CD8-positive, alpha-beta memory T cell (primary cell): ENCODE measurements at regions not wholly inside any gene's neighbourhood (a gene's known extent, or its start where the extent isn't known, plus 50 kb on each side); places are given as distances from the start of the nearest gene placed in this dataset.
A peak's percentile ranks its signal among the peaks of the same experiment; 100 is the strongest.

ENCODE experiments used
- CTCF ChIA-PET: fragments of 350-600 bp; sonication (Branson Sonifier 250); formaldehyde crosslinking; loops from one replicate; lab custom pipeline; 2021; ENCODE audit warnings: antibody characterized with exemption; lab: Charles Lee
- POLR2A ChIA-PET: fragments of 350-600 bp; sonication (Branson Sonifier 250); formaldehyde crosslinking; loops from one replicate; lab custom pipeline; 2021; ENCODE audit warnings: antibody characterized with exemption; lab: Charles Lee
- DNase-seq, 5 donors: peaks; one replicate each; pipeline versions ENCODE4 v3.0.0 to v3.0.0-alpha.2; 2020 to 2022; ENCODE audit warnings: mixed read lengths in 1 of 5
- H3K27ac ChIP-seq: one replicate; pipeline ENCODE4 v1.7.0; 2013; ENCODE audit warnings: low read depth, mild to moderate bottlenecking, low read length, moderate library complexity
- H3K27me3 ChIP-seq: 2 replicates; pipeline ENCODE4 v1.7.0; 2013; ENCODE audit warnings: low read length, mild to moderate bottlenecking; ENCODE audit not compliant: insufficient read depth, poor library complexity, severe bottlenecking
- H3K36me3 ChIP-seq: 2 replicates; pipeline ENCODE4 v1.7.0; 2013; ENCODE audit warnings: mild to moderate bottlenecking, low read length, moderate library complexity; ENCODE audit not compliant: insufficient read depth
- H3K4me1 ChIP-seq: 2 replicates; pipeline ENCODE4 v1.7.0; 2013; ENCODE audit warnings: mild to moderate bottlenecking, low read length, moderate library complexity; ENCODE audit not compliant: insufficient read depth
- H3K4me3 ChIP-seq: 2 replicates; pipeline ENCODE4 v1.7.0; 2013; ENCODE audit warnings: mild to moderate bottlenecking, low read length
- H3K9me3 ChIP-seq: 2 replicates; pipeline ENCODE4 v1.7.0; 2013; ENCODE audit warnings: mild to moderate bottlenecking, low read length
- H3K27ac Mint-ChIP-seq, 8 donors: one replicate each; pipeline ENCODE4 v1.8.0; 2020 to 2021; ENCODE audit warnings: mixed read lengths in 8 of 8, mild to moderate bottlenecking in 6 of 8, inconsistent platforms in 3 of 8, moderate library complexity in 3 of 8
- H3K27me3 Mint-ChIP-seq, 2 donors: one replicate each; pipeline ENCODE4 v1.8.0; 2020 to 2021; ENCODE audit warnings: mixed read lengths in 2 of 2, mild to moderate bottlenecking in 1 of 2, moderate library complexity in 1 of 2
- H3K36me3 Mint-ChIP-seq, 3 donors: one replicate each; pipeline ENCODE4 v1.8.0; 2020 to 2021; ENCODE audit warnings: mixed read lengths in 3 of 3, inconsistent platforms in 1 of 3, mild to moderate bottlenecking in 1 of 3
- H3K4me1 Mint-ChIP-seq, 3 donors: one replicate each; pipeline ENCODE4 v1.8.0; 2020 to 2021; ENCODE audit warnings: mixed read lengths in 3 of 3, inconsistent platforms in 1 of 3, mild to moderate bottlenecking in 1 of 3
- H3K4me3 Mint-ChIP-seq, 7 donors: one replicate each; pipeline ENCODE4 v1.8.0; 2020 to 2021; ENCODE audit warnings: mixed read lengths in 7 of 7, mild to moderate bottlenecking in 6 of 7, moderate library complexity in 4 of 7, inconsistent platforms in 2 of 7
- H3K9me3 Mint-ChIP-seq, 5 donors: one replicate each; pipeline ENCODE4 v1.8.0; 2020 to 2022; ENCODE audit warnings: mixed read lengths in 5 of 5, mild to moderate bottlenecking in 3 of 5, moderate library complexity in 2 of 5, inconsistent platforms in 1 of 5

- CTCF ChIA-PET: no interaction called here
Observed at GRCh38 chr11:104812103-104812788, 86.0 kb downstream of the CASP12 start.

GRCh38 chr11:104803776-104804175 lies 94.5 kb downstream of the CASP12 start:
- H3K4me1 Mint-ChIP-seq: peaks cover 17 to 23% (median 20%) of the 10 kb centered on the region in 3 donors
- no peak overlapping the region for H3K4me3 Mint-ChIP-seq
- Histone ChIP-seq H3K4me1 (peaks cover 13% of the 10 kb centered on the region), H3K4me3 (no peak overlapping the region), H3K9me3 (no peaks in the 10 kb centered on the region), H3K27me3 (no peaks in the 10 kb centered on the region), H3K27ac (no peak overlapping the region), H3K36me3 (no peaks in the 10 kb centered on the region)
- H3K36me3 Mint-ChIP-seq: peaks cover 0 to under 1% (median 0%) of the 10 kb centered on the region in 3 donors
- H3K27me3 Mint-ChIP-seq: no peaks in the 10 kb centered on the region
- peak overlapping the region in 1 of 8 donors; percentile 1 for H3K27ac Mint-ChIP-seq
- no peak for DNase-seq
- CTCF ChIA-PET: no interaction called here
- no peaks in the 10 kb centered on the region for H3K9me3 Mint-ChIP-seq
- POLR2A ChIA-PET: interaction anchor here (0.6 kb wide), 1 partner anchor 25 kb away, joined by 6 read pairs; no protein-coding TSS in a partner anchor

More at GRCh38 chr11:104812103-104812788, 86.0 kb downstream of the CASP12 start:
- H3K36me3 ChIP-seq: no peaks in the 10 kb centered on the region
- no peak overlapping the region for H3K27ac Mint-ChIP-seq
- no peak overlapping the region for H3K4me3 Mint-ChIP-seq
- no peaks in the 10 kb centered on the region for H3K36me3 Mint-ChIP-seq
- H3K27me3 Mint-ChIP-seq: no peaks in the 10 kb centered on the region
- no peak for DNase-seq
- H3K9me3 ChIP-seq: no peaks in the 10 kb centered on the region
- no peaks in the 10 kb centered on the region for H3K4me1 ChIP-seq
- no peaks in the 10 kb centered on the region for H3K27me3 ChIP-seq
- no peak overlapping the region for H3K4me3 ChIP-seq
- no peak overlapping the region for H3K27ac ChIP-seq
- POLR2A ChIA-PET: no interaction called here
- H3K9me3 Mint-ChIP-seq: no peaks in the 10 kb centered on the region
- no peaks in the 10 kb centered on the region for H3K4me1 Mint-ChIP-seq

GRCh38 chr11:104799251-104799650 lies 99.0 kb downstream of the CASP12 start:
- Mint-ChIP-seq H3K4me1 (peaks cover 28 to 43% (median 41%) of the 10 kb centered on the region in 3 donors), H3K27me3 (no peaks in the 10 kb centered on the region), H3K4me3 (peak overlapping the region; percentile 74 to 89 (median 82)), H3K36me3 (peaks cover 2 to 4% (median 3%) of the 10 kb centered on the region in 3 donors), H3K27ac (peak overlapping the region; percentile 72 to 93 (median 90)), H3K9me3 (peaks cover 0 to 3% (median 0%) of the 10 kb centered on the region in 5 donors)
- POLR2A ChIA-PET: no interaction called here
- CTCF ChIA-PET: no interaction called here
- Histone ChIP-seq H3K4me1 (peaks cover 13% of the 10 kb centered on the region), H3K9me3 (no peaks in the 10 kb centered on the region), H3K4me3 (peak overlapping the region; percentile 27), H3K36me3 (no peaks in the 10 kb centered on the region), H3K27ac (no peak overlapping the region), H3K27me3 (no peaks in the 10 kb centered on the region)
- DNase-seq: peak in 1 of 5 donors; percentile 5

- Mint-ChIP-seq H3K4me3 (peak overlapping the region; percentile 74 to 89 (median 84)), H3K27me3 (no peaks in the 10 kb centered on the region), H3K4me1 (peaks cover 28 to 43% (median 40%) of the 10 kb centered on the region in 3 donors), H3K36me3 (peaks cover 2 to 4% (median 3%) of the 10 kb centered on the region in 3 donors), H3K9me3 (peaks cover 0 to 3% (median 0%) of the 10 kb centered on the region in 5 donors), H3K27ac (peak overlapping the region; percentile 72 to 93 (median 90))
- POLR2A ChIA-PET: no interaction called here
- Histone ChIP-seq H3K4me1 (peaks cover 13% of the 10 kb centered on the region), H3K9me3 (no peaks in the 10 kb centered on the region), H3K36me3 (no peaks in the 10 kb centered on the region), H3K27me3 (no peaks in the 10 kb centered on the region), H3K27ac (no peak overlapping the region), H3K4me3 (peak overlapping the region; percentile 28)
- CTCF ChIA-PET: no interaction called here
- peak in 1 of 5 donors; percentile 6 for DNase-seq
Observed at GRCh38 chr11:104798789-104799188, 99.5 kb downstream of the CASP12 start.

GRCh38 chr11:104796301-104796700 lies 102.0 kb downstream of the CASP12 start:
- CTCF ChIA-PET: no interaction called here
- Mint-ChIP-seq H3K36me3 (peaks cover 2 to 4% (median 3%) of the 10 kb centered on the region in 3 donors), H3K4me1 (peaks cover 26 to 43% (median 38%) of the 10 kb centered on the region in 3 donors), H3K27ac (peak overlapping the region in 1 of 8 donors; percentile 24), H3K9me3 (peaks cover 0 to 3% (median 0%) of the 10 kb centered on the region in 5 donors), H3K27me3 (no peaks in the 10 kb centered on the region), H3K4me3 (no peak overlapping the region)
- no peak for DNase-seq
- Histone ChIP-seq H3K4me1 (peaks cover 13% of the 10 kb centered on the region), H3K36me3 (no peaks in the 10 kb centered on the region), H3K27ac (no peak overlapping the region), H3K27me3 (no peaks in the 10 kb centered on the region), H3K9me3 (no peaks in the 10 kb centered on the region), H3K4me3 (no peak overlapping the region)
- POLR2A ChIA-PET: interaction anchor here (0.7 kb wide), 1 partner anchor 234 kb away, joined by 3 read pairs; no protein-coding TSS in a partner anchor

GRCh38 chr11:104795501-104796213 lies 102.6 kb downstream of the CASP12 start:
- Mint-ChIP-seq H3K27me3 (no peaks in the 10 kb centered on the region), H3K9me3 (peaks cover 0 to 3% (median 0%) of the 10 kb centered on the region in 5 donors), H3K36me3 (peaks cover 2 to 4% (median 3%) of the 10 kb centered on the region in 3 donors), H3K27ac (peak overlapping the region in 1 of 8 donors; percentile 18), H3K4me3 (no peak overlapping the region), H3K4me1 (peaks cover 24 to 40% (median 35%) of the 10 kb centered on the region in 3 donors)
- POLR2A ChIA-PET: interaction anchor here (0.7 kb wide), 1 partner anchor 234 kb away, joined by 3 read pairs; no protein-coding TSS in a partner anchor
- no peak for DNase-seq
- Histone ChIP-seq H3K4me1 (peaks cover 13% of the 10 kb centered on the region), H3K27me3 (no peaks in the 10 kb centered on the region), H3K36me3 (no peaks in the 10 kb centered on the region), H3K9me3 (no peaks in the 10 kb centered on the region), H3K27ac (no peak overlapping the region), H3K4me3 (no peak overlapping the region)
- CTCF ChIA-PET: no interaction called here

GRCh38 chr11:104792861-104793260 lies 105.4 kb downstream of the CASP12 start:
- H3K9me3 Mint-ChIP-seq: peaks cover 0 to 3% (median 0%) of the 10 kb centered on the region in 5 donors
- ChIA-PET CTCF (no interaction called here), POLR2A (no interaction called here)
- no peak overlapping the region for H3K27ac ChIP-seq
- no peaks in the 10 kb centered on the region for H3K27me3 Mint-ChIP-seq
- DNase-seq: no peak
- no peaks in the 10 kb centered on the region for H3K36me3 ChIP-seq
- H3K9me3 ChIP-seq: no peaks in the 10 kb centered on the region
- H3K4me1 ChIP-seq: no peaks in the 10 kb centered on the region
- peaks cover 2 to 14% (median 9%) of the 10 kb centered on the region in 3 donors for H3K4me1 Mint-ChIP-seq
- H3K27ac Mint-ChIP-seq: no peak overlapping the region
- H3K4me3 Mint-ChIP-seq: no peak overlapping the region
- H3K27me3 ChIP-seq: no peaks in the 10 kb centered on the region
- peaks cover 0 to 4% (median 2%) of the 10 kb centered on the region in 3 donors for H3K36me3 Mint-ChIP-seq
- H3K4me3 ChIP-seq: no peak overlapping the region

GRCh38 chr11:104791896-104792295 lies 106.4 kb downstream of the CASP12 start:
- Histone ChIP-seq H3K27me3 (no peaks in the 10 kb centered on the region), H3K4me3 (no peak overlapping the region), H3K36me3 (no peaks in the 10 kb centered on the region), H3K27ac (no peak overlapping the region), H3K4me1 (no peaks in the 10 kb centered on the region), H3K9me3 (no peaks in the 10 kb centered on the region)
- Mint-ChIP-seq H3K9me3 (peaks cover 0 to 3% (median 0%) of the 10 kb centered on the region in 5 donors), H3K36me3 (no peaks in the 10 kb centered on the region), H3K4me3 (no peak overlapping the region), H3K27me3 (no peaks in the 10 kb centered on the region), H3K4me1 (peaks cover 0 to 5% (median 0%) of the 10 kb centered on the region in 3 donors), H3K27ac (no peak overlapping the region)
- POLR2A ChIA-PET: no interaction called here
- CTCF ChIA-PET: no interaction called here
- DNase-seq: no peak
